Transverse colon (tissue), 4 donors: ENCODE measurements at regions not wholly inside any gene's neighbourhood (a gene's known extent, or its start where the extent isn't known, plus 50 kb on each side); places are given as distances from the start of the nearest gene placed in this dataset.

Experiments used
- CTCF ChIP-seq, 5 experiments: fragments of 200-600 bp in 3 of 5; fragments of 450-650 bp in 2 of 5; sonication (generic) in 3 of 5; IDR thresholded peaks; 1 replicate in 2 of 5; 2 replicates in 3 of 5; pipeline ENCODE4 v1.5.1; 2016 to 2017; ENCODE audit warnings: antibody characterized with exemption in 5 of 5, inconsistent platforms in 3 of 5, mild to moderate bottlenecking in 2 of 5, moderate library complexity in 1 of 5
- EP300 ChIP-seq: sonication (generic); formaldehyde crosslinking; IDR thresholded peaks from one replicate; pipeline ENCODE4 v1.6.1; 2017; ENCODE audit warnings: antibody characterized with exemption, low read depth
- POLR2A ChIP-seq: fragments of 450-650 bp; IDR thresholded peaks from one replicate; pipeline ENCODE4 v1.6.1; 2016; ENCODE audit warnings: antibody characterized with exemption, mild to moderate bottlenecking, moderate library complexity
- POLR2AphosphoS5 ChIP-seq, 3 donors: sonication (generic); formaldehyde crosslinking; IDR thresholded peaks; one replicate each; pipeline ENCODE4 v1.6.1; 2016; ENCODE audit warnings: antibody characterized with exemption in 3 of 3

GRCh38 chrX:122092978-122093377, 1045.6 kb downstream of the GLUD2 start:
- TF ChIP-seq POLR2A: no peak
- no peak for TF ChIP-seq CTCF (IDR thresholded peaks at IDR 0.05)
- TF ChIP-seq EP300: no peak
- no peak for TF ChIP-seq POLR2AphosphoS5 (IDR thresholded peaks at IDR 0.05)
